DOHH2 (cell line): ENCODE measurements at regions not wholly inside any gene's neighbourhood (a gene's known extent, or its start where the extent isn't known, plus 50 kb on each side); places are given as distances from the start of the nearest gene placed in this dataset.

Source experiments
- H3F3A ChIP-seq: fragments of 200-600 bp; sonication (generic), shearing (Covaris generic); 2 replicates; pipeline ENCODE4 v1.6.0; 2016; ENCODE audit warnings: antibody characterized with exemption, mild to moderate bottlenecking; ENCODE audit not compliant: control insufficient read depth, insufficient read depth
- H3K27ac ChIP-seq: fragments of 200-600 bp; sonication (generic); 2 replicates; pipeline ENCODE4 v1.5.1; 2014; ENCODE audit warnings: low read depth, mild to moderate bottlenecking, low read length, moderate library complexity
- H3K27me3 ChIP-seq: fragments of 200-600 bp; sonication (generic); 2 replicates; pipeline ENCODE4 v1.6.1; 2014; ENCODE audit warnings: mild to moderate bottlenecking, low read length, mixed read lengths; ENCODE audit not compliant: control insufficient read depth
- H3K36me3 ChIP-seq: fragments of 200-600 bp; sonication (generic); 2 replicates; pipeline ENCODE4 v1.6.1; 2014; ENCODE audit warnings: mild to moderate bottlenecking, low read length, moderate library complexity, mixed read lengths; ENCODE audit not compliant: control insufficient read depth
- H3K4me1 ChIP-seq: fragments of 200-600 bp; sonication (generic); 2 replicates; pipeline ENCODE4 v1.6.1; 2014; ENCODE audit warnings: mild to moderate bottlenecking, low read length, mixed read lengths; ENCODE audit not compliant: control insufficient read depth
- H3K4me2 ChIP-seq: fragments of 200-600 bp; sonication (generic); 2 replicates; pipeline ENCODE4 v1.6.0; 2014; ENCODE audit warnings: mild to moderate bottlenecking, low read length, moderate library complexity
- H3K4me3 ChIP-seq: fragments of 200-600 bp; sonication (generic); 2 replicates; pipeline ENCODE4 v1.5.1; 2014; ENCODE audit warnings: mild to moderate bottlenecking, low read length, mixed read lengths
- H3K79me2 ChIP-seq: fragments of 200-600 bp; sonication (generic); 2 replicates; pipeline ENCODE4 v1.6.1; 2014; ENCODE audit warnings: mild to moderate bottlenecking, low read length, mixed read lengths; ENCODE audit not compliant: control insufficient read depth
- H3K9me2 ChIP-seq: fragments of 200-600 bp; sonication (generic); replicated peaks from 2 replicates; pipeline ENCODE4 v1.6.1; 2014; ENCODE audit warnings: mild to moderate bottlenecking, low read length, mixed read lengths; ENCODE audit not compliant: control insufficient read depth
- H3K9me3 ChIP-seq: fragments of 200-600 bp; sonication (generic); 2 replicates; pipeline ENCODE4 v1.6.1; 2014; ENCODE audit warnings: antibody characterized with exemption, low read length, mixed read lengths; ENCODE audit not compliant: control insufficient read depth, insufficient read depth
- H4K20me1 ChIP-seq: fragments of 200-600 bp; sonication (generic); 2 replicates; pipeline ENCODE4 v1.6.0; 2014; ENCODE audit warnings: low read depth, mild to moderate bottlenecking, antibody characterized with exemption, low read length, moderate library complexity; ENCODE audit not compliant: control insufficient read depth, insufficient read depth
- EZH2phosphoT487 ChIP-seq: fragments of 200-600 bp; sonication (generic); IDR thresholded peaks from 2 replicates; pipeline ENCODE4 v1.6.1; 2017; ENCODE audit warnings: borderline replicate concordance, mild to moderate bottlenecking, antibody characterized with exemption, low read length, moderate library complexity, mixed read lengths
- TF ChIP-seq, protein P1 (sequence below): fragments of 200-600 bp; sonication (generic); IDR thresholded peaks from one replicate; pipeline ENCODE4 v1.5.1; 2014; ENCODE audit warnings: antibody characterized with exemption, mild to moderate bottlenecking, low read depth, low read length; ENCODE audit not compliant: poor library complexity, severe bottlenecking

DNA sequence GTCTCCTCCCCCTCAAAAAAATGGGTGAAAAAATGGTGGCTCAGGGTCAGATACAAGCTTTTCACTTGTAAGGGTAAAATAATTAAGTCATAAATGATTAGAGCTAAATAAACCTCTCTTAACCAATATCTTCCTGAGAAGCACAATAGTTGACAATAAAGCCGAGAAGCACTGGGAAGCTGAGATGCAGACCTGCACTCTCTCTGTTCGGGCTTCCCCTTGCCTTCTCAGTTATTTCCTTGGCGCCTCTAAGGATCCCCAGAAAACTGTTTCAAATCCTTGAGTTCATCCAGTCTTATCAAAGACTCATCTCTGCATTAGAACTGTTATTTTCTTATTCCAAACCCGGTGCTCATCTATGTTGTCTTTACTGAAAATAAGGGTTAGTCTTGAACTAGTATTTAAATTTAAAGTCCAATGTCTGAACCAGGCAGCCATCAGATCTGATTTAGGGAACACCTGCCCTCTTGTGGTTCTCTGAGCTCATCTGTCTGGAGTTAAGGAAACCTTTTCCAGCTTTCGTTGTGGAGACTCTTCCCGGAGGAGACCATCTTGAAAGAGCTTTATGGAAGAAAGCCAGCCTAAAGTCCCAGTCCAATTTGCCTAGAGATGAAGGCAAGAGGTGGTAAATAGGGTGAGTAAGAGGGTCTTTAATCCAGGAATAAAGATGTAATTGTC lies 256.4 kb upstream of the MCTP2 start:
- TF ChIP-seq, protein P1, sequence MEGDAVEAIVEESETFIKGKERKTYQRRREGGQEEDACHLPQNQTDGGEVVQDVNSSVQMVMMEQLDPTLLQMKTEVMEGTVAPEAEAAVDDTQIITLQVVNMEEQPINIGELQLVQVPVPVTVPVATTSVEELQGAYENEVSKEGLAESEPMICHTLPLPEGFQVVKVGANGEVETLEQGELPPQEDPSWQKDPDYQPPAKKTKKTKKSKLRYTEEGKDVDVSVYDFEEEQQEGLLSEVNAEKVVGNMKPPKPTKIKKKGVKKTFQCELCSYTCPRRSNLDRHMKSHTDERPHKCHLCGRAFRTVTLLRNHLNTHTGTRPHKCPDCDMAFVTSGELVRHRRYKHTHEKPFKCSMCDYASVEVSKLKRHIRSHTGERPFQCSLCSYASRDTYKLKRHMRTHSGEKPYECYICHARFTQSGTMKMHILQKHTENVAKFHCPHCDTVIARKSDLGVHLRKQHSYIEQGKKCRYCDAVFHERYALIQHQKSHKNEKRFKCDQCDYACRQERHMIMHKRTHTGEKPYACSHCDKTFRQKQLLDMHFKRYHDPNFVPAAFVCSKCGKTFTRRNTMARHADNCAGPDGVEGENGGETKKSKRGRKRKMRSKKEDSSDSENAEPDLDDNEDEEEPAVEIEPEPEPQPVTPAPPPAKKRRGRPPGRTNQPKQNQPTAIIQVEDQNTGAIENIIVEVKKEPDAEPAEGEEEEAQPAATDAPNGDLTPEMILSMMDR: peak; percentile 18
- no peak for TF ChIP-seq EZH2phosphoT487
- H3K9me3 ChIP-seq: no peaks in the 10 kb centered on the region
- H4K20me1 ChIP-seq: no peaks in the 10 kb centered on the region
- H3K4me2 ChIP-seq: no peak overlapping the region
- H3F3A ChIP-seq: no peaks in the 10 kb centered on the region
- H3K27me3 ChIP-seq: no peaks in the 10 kb centered on the region
- H3K9me2 ChIP-seq: no peaks in the 10 kb centered on the region
- no peak overlapping the region for H3K27ac ChIP-seq
- no peaks in the 10 kb centered on the region for H3K4me1 ChIP-seq
- no peak overlapping the region for H3K4me3 ChIP-seq
- H3K79me2 ChIP-seq: no peaks in the 10 kb centered on the region
- H3K36me3 ChIP-seq: no peaks in the 10 kb centered on the region

DNA sequence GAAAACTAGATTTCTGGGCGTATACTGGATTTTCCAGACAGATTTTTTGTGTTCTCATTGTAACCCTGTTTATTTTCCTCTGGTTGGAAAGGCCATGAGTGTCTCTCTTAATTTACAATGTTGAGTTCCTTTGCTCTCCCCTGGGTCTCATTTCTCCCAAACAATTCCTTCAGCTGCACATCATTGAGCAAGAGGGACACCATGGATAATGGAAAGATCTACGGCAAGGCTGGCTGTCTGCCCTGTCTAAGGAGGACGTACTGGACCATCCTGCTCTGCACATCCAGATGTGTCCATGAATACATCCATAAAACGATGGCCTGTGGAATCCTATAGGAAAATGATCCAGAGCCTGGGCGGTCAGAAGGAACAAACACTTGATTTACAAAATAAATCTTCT lies 258.1 kb upstream of the MCTP2 start:
- no peaks in the 10 kb centered on the region for H3K27me3 ChIP-seq
- no peaks in the 10 kb centered on the region for H4K20me1 ChIP-seq
- no peaks in the 10 kb centered on the region for H3F3A ChIP-seq
- H3K9me3 ChIP-seq: no peaks in the 10 kb centered on the region
- no peak overlapping the region for H3K4me2 ChIP-seq
- TF ChIP-seq EZH2phosphoT487: no peak
- TF ChIP-seq, protein P1: no peak
- H3K79me2 ChIP-seq: no peaks in the 10 kb centered on the region
- no peak overlapping the region for H3K27ac ChIP-seq
- H3K9me2 ChIP-seq: no peaks in the 10 kb centered on the region
- no peaks in the 10 kb centered on the region for H3K4me1 ChIP-seq
- H3K36me3 ChIP-seq: no peaks in the 10 kb centered on the region
- no peak overlapping the region for H3K4me3 ChIP-seq

DNA sequence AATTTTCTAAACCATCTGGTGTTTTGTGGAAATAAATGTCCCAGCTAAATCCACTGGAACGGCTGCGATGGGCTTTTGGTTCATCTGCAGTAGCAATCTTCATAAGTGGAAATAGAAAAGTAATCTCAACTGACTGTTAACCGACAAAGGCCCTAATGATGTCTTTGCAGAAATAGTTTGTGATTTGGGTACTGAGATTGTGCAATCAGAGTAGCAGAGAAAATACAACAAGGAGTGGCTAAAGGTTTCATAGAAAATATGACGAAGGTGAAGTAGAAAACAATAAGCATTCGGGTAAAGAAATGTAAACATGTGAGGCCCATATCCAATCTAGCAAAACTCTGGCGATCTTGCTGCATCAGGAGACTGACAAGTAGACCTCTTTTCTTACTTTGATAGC lies 262.6 kb upstream of the MCTP2 start:
- Histone ChIP-seq H3K27me3 (no peaks in the 10 kb centered on the region), H3K36me3 (no peaks in the 10 kb centered on the region), H4K20me1 (no peaks in the 10 kb centered on the region), H3K4me3 (no peak overlapping the region), H3K79me2 (no peaks in the 10 kb centered on the region), H3K27ac (no peak overlapping the region), H3K9me3 (no peaks in the 10 kb centered on the region), H3K4me2 (no peak overlapping the region), H3K4me1 (no peaks in the 10 kb centered on the region), H3K9me2 (no peaks in the 10 kb centered on the region), H3F3A (no peaks in the 10 kb centered on the region)
- TF ChIP-seq EZH2phosphoT487: no peak
- TF ChIP-seq, protein P1: no peak
